ENCODE measurements at regions not wholly inside any gene's neighbourhood (a gene's known extent, or its start where the extent isn't known, plus 50 kb on each side); places are given as distances from the start of the nearest gene placed in this dataset.
"Not testable (repeated sequence)": the region's sequence is repeated elsewhere in the genome, so short reads cannot be mapped to it uniquely, and the experiment has no call there.

GRCh38 chr2:228410061-228410460 is 228.6 kb upstream of the SPHKAP start:
- no peak for DNase-seq (ENCODE audit: low spot score)

- no peak for DNase-seq (ENCODE audit: low spot score)
Observed at GRCh38 chr2:228409493-228409892, 228.0 kb upstream of the SPHKAP start.

GRCh38 chr2:228408529-228409227 is 227.2 kb upstream of the SPHKAP start:
- DNase-seq (ENCODE audit: low spot score): no peak

GRCh38 chr2:228407821-228408220 is 226.3 kb upstream of the SPHKAP start:
- no peak for DNase-seq (ENCODE audit: low spot score)

- no peak for DNase-seq (ENCODE audit: low spot score)
Observed at GRCh38 chr2:228401065-228401912, 219.8 kb upstream of the SPHKAP start.

GRCh38 chr2:228387776-228388175 is 206.3 kb upstream of the SPHKAP start:
- no peak for DNase-seq (ENCODE audit: low spot score)

GRCh38 chr2:228378696-228379425 is 197.4 kb upstream of the SPHKAP start:
- DNase-seq (ENCODE audit: low spot score): no peak

GRCh38 chr2:228378233-228378632 is 196.7 kb upstream of the SPHKAP start:
- no peak for DNase-seq (ENCODE audit: low spot score)

GRCh38 chr2:228377533-228377932 is 196.0 kb upstream of the SPHKAP start:
- no peak for DNase-seq (ENCODE audit: low spot score)

GRCh38 chr2:228374741-228375140 is 193.3 kb upstream of the SPHKAP start:
- no peak for DNase-seq (ENCODE audit: low spot score)

GRCh38 chr2:228373191-228373590 is 191.7 kb upstream of the SPHKAP start:
- DNase-seq (ENCODE audit: low spot score): no peak

GRCh38 chr2:228372212-228372611 is 190.7 kb upstream of the SPHKAP start:
- no peak for DNase-seq (ENCODE audit: low spot score)

GRCh38 chr2:228369400-228370031 is 188.0 kb upstream of the SPHKAP start:
- no peak for DNase-seq (ENCODE audit: low spot score)

GRCh38 chr2:228367356-228367755 is 185.9 kb upstream of the SPHKAP start:
- no peak for DNase-seq (ENCODE audit: low spot score)

GRCh38 chr2:228359473-228359872 is 178.0 kb upstream of the SPHKAP start:
- DNase-seq (ENCODE audit: low spot score): no peak

GRCh38 chr2:228355897-228356296 is 174.4 kb upstream of the SPHKAP start:
- no peak for DNase-seq (ENCODE audit: low spot score)

GRCh38 chr2:228352980-228353379 is 171.5 kb upstream of the SPHKAP start:
- DNase-seq (ENCODE audit: low spot score): not testable (repeated sequence)

GRCh38 chr2:228352048-228352447 is 170.6 kb upstream of the SPHKAP start:
- DNase-seq (ENCODE audit: low spot score): no peak

GRCh38 chr2:228348516-228349064 is 167.1 kb upstream of the SPHKAP start:
- no peak for DNase-seq (ENCODE audit: low spot score)

- no peak for DNase-seq (ENCODE audit: low spot score)
Observed at GRCh38 chr2:228344531-228344930, 163.0 kb upstream of the SPHKAP start.

- DNase-seq (ENCODE audit: low spot score): no peak
Observed at GRCh38 chr2:228339525-228339924, 158.0 kb upstream of the SPHKAP start.

- no peak for DNase-seq (ENCODE audit: low spot score)
Observed at GRCh38 chr2:228334180-228334579, 152.7 kb upstream of the SPHKAP start.
